ENCODE measurements at regions not wholly inside any gene's neighbourhood (a gene's known extent, or its start where the extent isn't known, plus 50 kb on each side); places are given as distances from the start of the nearest gene placed in this dataset.

DNA sequence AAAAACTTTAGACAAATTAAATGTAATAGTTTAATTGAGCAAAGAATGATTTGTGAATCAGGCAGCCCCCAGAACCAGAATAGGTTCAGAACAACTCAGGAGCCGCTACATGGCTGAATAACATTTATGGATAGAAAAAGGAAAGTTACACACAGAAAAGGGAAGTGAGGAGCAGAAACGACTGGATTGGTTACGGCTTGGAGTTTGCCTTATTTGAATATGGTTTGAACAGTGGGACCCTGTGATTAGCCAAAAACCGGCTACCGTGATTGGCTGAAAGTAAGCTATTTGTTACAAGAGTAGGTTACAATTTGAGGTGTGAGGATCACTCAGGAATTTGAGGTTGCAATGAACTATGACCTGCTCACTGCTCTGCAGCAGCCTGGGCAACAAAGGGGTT is 1139.8 kb downstream of the CDH11 start:
- TF ChIP-seq CTCF (IDR thresholded peaks at IDR 0.05) (no peak), POLR2A (IDR thresholded peaks at IDR 0.05) (no peak)

Data from testis (tissue), 2 donors.